Heart left ventricle (tissue), 13 donors: ENCODE measurements at regions not wholly inside any gene's neighbourhood (a gene's known extent, or its start where the extent isn't known, plus 50 kb on each side); places are given as distances from the start of the nearest gene placed in this dataset.

ENCODE experiments used
- POLR2A ChIP-seq, 2 donors: fragments of 450-650 bp; IDR thresholded peaks; one replicate each; pipeline ENCODE4 v1.6.1; 2017; ENCODE audit warnings: antibody characterized with exemption in 2 of 2, mild to moderate bottlenecking in 2 of 2, moderate library complexity in 2 of 2
- TF ChIP-seq, protein P1 (sequence below), 12 donors: fragments of 200-600 bp; sonication (generic) in 4 of 12; IDR thresholded peaks; one replicate each; pipeline versions ENCODE4 v1.5.0 to v1.8.0; 2018 to 2022; ENCODE audit warnings: antibody characterized with exemption in 12 of 12, mild to moderate bottlenecking in 5 of 12
- donor health status: ischemic (EF 13 %, LVEDD 7.1; RV severe dilation, severe dysfunction).
- donor health status: DM: no; HTN: yes; CAD: no.
- donor health status: DM: no; HTN: no; CAD: no.
- donor health status: ischemic (EF 25% LVEDD 6.9; RV normal size, moderate dysfunction).
- donor health status: ischemic (EF 25% LVEDD 5.7; RV mildly dilated, moderate dysfunction).
- donor health status: ischemic (EF 35%, LVEDD 5.7; RV mildly dilated, moderate dysfunction).
- donor health status: nonischemic (EF 11% LVEDD 7.7; RV severe dilation, severe dysfunction).
- donor health status: DM: yes; HTN: yes; CAD: no.
- donor health status: PGD.
- donor health status: ischemic (EF 29% LVEDD 5.4; RV normal size, mild dysfunction).
- donor health status: nonischemic (EF 23%, LVEDD 6.1; RV moderate dilation, normal function).

DNA sequence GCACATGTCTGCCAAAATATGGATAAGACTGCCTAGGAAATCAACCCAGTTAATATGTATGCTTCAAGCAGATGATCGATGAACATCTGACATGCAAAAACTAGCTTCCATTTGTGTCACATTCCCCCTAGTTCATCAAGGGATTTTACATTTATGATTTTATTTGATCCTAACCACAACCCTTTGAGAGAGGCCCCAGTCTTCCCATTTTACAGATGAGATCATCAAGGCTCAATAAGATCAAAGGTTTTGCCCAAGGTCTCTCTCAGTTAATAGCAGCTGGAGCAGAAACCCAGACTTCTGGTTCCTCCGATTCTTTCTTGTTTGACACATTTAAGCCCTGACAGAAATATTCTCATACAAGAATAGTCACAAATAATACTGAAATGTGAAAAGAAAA, 107.7 kb upstream of the PPP2R5A start:
- TF ChIP-seq, protein P1, sequence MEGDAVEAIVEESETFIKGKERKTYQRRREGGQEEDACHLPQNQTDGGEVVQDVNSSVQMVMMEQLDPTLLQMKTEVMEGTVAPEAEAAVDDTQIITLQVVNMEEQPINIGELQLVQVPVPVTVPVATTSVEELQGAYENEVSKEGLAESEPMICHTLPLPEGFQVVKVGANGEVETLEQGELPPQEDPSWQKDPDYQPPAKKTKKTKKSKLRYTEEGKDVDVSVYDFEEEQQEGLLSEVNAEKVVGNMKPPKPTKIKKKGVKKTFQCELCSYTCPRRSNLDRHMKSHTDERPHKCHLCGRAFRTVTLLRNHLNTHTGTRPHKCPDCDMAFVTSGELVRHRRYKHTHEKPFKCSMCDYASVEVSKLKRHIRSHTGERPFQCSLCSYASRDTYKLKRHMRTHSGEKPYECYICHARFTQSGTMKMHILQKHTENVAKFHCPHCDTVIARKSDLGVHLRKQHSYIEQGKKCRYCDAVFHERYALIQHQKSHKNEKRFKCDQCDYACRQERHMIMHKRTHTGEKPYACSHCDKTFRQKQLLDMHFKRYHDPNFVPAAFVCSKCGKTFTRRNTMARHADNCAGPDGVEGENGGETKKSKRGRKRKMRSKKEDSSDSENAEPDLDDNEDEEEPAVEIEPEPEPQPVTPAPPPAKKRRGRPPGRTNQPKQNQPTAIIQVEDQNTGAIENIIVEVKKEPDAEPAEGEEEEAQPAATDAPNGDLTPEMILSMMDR (IDR thresholded peaks at IDR 0.05): no peak
- TF ChIP-seq POLR2A (IDR thresholded peaks at IDR 0.05): no peak
